NB4 (cell line): ENCODE measurements at regions not wholly inside any gene's neighbourhood (a gene's known extent, or its start where the extent isn't known, plus 50 kb on each side); places are given as distances from the start of the nearest gene placed in this dataset.

Source experiments
- DNase-seq: peaks from one replicate; pipeline ENCODE4 v3.0.0; 2010; ENCODE audit warnings: low read depth
- H3K4me3 ChIP-seq: one replicate; pipeline ENCODE4 v1.5.1; 2011; ENCODE audit warnings: mild to moderate bottlenecking, low read depth, low read length, moderate library complexity
- MAX ChIP-seq: IDR thresholded peaks from 2 replicates; pipeline ENCODE4 v1.6.1; 2011; ENCODE audit warnings: low read depth, low read length
- MYC ChIP-seq: IDR thresholded peaks from 2 replicates; pipeline ENCODE4 v1.6.1; 2011; ENCODE audit warnings: low read depth, low read length
- POLR2A ChIP-seq: IDR thresholded peaks from 2 replicates; pipeline ENCODE4 v1.6.1; 2011; ENCODE audit warnings: mild to moderate bottlenecking; ENCODE audit not compliant: insufficient read length; ENCODE audit errors: extremely low read depth
- TF ChIP-seq, protein P1 (sequence below): IDR thresholded peaks from one replicate; pipeline ENCODE4 v1.5.1; 2012; ENCODE audit warnings: low read depth, low read length

GRCh38 chr2:239895116-239895515 is 130.0 kb downstream of the NDUFA10 start:
- DNase-seq = no peak
- H3K4me3 ChIP-seq = no peak overlapping the region
- TF ChIP-seq MYC (no peak), POLR2A (no peak), MAX (no peak)
- TF ChIP-seq, protein P1, sequence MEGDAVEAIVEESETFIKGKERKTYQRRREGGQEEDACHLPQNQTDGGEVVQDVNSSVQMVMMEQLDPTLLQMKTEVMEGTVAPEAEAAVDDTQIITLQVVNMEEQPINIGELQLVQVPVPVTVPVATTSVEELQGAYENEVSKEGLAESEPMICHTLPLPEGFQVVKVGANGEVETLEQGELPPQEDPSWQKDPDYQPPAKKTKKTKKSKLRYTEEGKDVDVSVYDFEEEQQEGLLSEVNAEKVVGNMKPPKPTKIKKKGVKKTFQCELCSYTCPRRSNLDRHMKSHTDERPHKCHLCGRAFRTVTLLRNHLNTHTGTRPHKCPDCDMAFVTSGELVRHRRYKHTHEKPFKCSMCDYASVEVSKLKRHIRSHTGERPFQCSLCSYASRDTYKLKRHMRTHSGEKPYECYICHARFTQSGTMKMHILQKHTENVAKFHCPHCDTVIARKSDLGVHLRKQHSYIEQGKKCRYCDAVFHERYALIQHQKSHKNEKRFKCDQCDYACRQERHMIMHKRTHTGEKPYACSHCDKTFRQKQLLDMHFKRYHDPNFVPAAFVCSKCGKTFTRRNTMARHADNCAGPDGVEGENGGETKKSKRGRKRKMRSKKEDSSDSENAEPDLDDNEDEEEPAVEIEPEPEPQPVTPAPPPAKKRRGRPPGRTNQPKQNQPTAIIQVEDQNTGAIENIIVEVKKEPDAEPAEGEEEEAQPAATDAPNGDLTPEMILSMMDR = no peak

DNA sequence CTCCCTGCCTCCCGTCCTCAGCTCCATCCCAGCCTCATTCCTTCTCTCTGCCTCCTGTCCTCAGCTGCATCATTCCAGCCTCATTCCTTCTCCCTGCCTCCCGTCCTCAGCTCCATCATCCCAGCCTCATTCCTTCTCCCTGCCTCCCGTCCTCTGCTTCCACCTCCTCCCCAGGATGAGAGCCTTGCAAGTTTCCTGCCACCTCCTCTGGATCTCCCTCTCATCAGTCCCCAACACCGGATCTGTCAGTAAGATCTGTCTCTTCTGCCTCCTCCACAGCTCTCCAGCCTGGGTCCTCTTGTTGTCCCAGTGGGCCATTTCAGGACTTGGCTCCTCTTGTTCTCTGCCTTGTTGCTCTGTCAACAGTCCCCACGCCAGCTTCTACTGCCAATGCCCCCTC is 130.9 kb downstream of the NDUFA10 start:
- no peak overlapping the region for H3K4me3 ChIP-seq
- no peak for TF ChIP-seq MAX
- no peak for TF ChIP-seq POLR2A
- no peak for TF ChIP-seq MYC
- TF ChIP-seq, protein P1 = no peak
- no peak for DNase-seq

DNA sequence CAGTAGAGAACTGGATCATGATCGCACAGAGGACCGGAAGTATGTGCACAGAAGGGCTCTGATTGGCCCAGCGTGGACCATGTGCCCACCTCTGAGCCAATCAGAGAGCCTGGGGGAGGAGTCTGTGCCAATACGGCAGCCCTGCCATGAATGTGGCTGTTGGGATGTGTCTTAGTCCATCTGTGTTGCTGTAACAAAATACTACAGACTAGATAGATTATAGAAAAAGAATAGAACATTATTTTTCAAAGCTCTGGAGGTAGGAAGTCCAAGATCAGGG is 132.0 kb downstream of the NDUFA10 start:
- H3K4me3 ChIP-seq = no peak overlapping the region
- no peak for TF ChIP-seq MAX
- TF ChIP-seq, protein P1 = no peak
- TF ChIP-seq MYC = no peak
- TF ChIP-seq POLR2A = no peak
- DNase-seq = peak; percentile 24

- no peak overlapping the region for H3K4me3 ChIP-seq
- TF ChIP-seq, protein P1 = peak; percentile 3
- TF ChIP-seq MAX = no peak
- DNase-seq = no peak
These were observed 132.5 kb downstream of the NDUFA10 start for GRCh38 chr2:239892441-239893235.

DNA sequence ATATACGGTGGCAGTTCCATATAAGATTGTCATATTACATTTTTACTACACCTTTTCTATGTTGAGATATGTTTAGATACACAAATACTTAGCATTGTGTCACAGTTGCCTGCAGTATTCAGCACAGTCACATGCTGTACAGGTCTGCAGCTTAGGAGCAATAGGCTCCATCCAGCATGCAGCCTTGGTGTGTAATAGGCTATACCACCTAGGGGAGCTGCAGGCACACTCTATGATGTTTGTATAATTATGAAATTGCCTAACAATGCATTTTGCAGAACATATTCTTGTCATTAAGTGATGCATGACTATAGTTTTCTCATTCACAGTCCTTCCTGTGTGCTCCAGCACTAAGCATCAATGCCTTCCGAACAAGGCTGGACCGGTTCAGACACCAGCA is 133.4 kb downstream of the NDUFA10 start:
- DNase-seq = peak; percentile 42
- TF ChIP-seq, protein P1 = no peak
- TF ChIP-seq POLR2A (no peak), MYC (no peak), MAX (no peak)
- H3K4me3 ChIP-seq = no peak overlapping the region
